Femur (tissue), 1 donor: ENCODE measurements at regions not wholly inside any gene's neighbourhood (a gene's known extent, or its start where the extent isn't known, plus 50 kb on each side); places are given as distances from the start of the nearest gene placed in this dataset.
"Not testable (repeated sequence)": the region's sequence is repeated elsewhere in the genome, so short reads cannot be mapped to it uniquely, and the experiment has no call there.

Experiments used
- DNase-seq: peaks from one replicate; pipeline ENCODE4 v3.0.0-alpha.2; 2017

DNA sequence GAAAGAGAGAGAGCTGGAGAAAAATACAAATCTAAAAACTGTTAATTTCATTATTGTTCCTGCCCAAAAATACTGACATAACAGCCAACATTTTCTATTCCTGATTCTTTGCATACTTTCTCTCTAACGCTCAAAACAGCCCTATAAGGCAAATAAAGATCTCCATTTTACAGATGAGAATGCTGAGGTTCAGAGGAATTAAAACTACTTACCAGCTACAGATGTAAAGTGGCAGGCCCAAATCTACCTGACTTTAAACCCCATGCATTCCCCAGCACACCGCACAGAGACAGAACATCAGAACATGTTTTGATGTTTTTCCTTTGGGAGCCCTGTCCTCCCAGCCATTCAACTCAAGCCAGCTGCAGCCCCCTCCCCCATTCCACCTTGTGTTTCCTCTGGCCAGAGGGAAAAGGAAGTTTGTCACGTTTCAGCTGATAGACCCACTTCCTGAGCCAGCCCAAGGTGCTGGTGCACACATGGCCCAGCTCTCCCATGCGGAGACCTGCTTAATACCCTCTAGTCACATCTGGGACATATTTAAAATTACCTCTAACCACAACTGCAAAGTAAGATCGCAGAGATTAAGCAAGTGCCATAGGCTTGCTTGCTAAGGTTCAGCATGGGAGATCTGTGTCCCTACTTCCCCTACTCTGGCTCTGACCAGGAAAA lies 133.1 kb upstream of the NFIA start:
- DNase-seq: peak; percentile 39

DNA sequence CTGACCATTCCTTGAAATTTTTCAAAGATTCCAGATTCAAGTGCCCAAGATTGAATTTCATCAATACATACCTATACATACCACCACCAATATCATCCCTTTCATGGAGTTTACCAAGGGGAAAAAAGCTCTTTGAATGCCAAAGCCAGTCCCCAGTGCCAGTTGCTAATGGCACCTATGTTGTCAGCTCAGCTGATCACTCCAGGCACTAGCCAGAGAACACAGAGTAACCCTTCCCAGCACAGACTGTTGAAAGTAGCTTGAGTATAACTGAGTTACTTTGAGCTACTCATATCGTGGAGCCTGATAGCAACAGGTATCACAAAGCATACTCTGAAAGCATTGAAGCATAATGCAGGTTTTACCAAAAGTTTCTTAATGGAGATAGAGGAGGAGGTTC lies 133.9 kb upstream of the NFIA start:
- DNase-seq: no peak

DNA sequence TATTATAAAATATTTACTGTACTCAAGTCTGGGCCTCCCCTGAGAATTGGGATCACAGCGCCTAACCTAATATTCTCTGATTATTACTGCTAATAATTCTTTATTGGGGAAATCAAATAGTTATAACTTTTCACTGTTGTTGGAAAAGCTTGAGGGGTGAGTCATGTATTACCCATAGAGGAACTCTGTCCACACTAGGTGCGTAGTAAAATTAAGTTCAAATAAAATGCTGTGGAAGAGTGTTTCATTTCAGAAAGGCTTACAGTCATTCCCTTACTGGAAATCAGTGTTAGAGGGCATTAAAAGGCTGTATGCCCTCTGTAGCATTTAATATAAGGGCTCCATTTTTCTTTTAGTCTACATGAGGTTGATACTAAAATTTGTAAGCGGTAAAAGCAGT lies 135.0 kb upstream of the NFIA start:
- no peak for DNase-seq

DNA sequence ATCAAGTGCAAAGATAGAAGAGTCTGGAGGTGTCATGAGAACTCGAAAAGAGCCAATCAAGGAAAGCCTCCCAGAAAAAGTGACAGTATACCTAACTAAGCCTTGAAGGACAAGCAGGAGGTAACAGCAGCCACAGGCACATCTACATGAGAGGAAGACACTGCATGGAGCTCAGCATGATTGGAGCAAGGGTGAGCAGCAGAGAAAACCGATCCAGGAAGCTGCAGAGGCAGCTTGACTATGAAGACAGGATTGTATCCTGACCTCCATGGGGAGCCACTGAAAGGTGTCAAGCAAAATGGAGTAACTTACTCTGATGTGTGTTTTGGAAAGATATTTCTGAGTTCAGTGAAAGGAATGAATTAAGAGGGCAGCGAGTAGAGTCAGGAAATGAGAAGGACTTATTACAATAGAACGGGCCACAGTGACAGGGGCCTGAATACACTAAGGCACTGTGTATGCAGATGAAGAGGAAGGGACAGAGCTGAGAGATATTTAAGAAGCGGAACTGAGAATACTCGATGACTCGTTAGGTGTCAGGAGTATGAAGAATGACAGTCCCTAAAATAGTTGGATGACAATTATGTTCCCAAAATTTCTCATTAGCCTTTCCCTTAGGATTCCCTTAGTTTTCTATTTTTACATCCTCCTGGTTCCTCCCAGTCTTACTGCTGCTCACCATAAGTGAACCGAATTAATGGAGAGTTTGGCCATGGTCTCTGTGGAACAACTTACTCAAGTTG lies 139.3 kb upstream of the NFIA start:
- no peak for DNase-seq

DNA sequence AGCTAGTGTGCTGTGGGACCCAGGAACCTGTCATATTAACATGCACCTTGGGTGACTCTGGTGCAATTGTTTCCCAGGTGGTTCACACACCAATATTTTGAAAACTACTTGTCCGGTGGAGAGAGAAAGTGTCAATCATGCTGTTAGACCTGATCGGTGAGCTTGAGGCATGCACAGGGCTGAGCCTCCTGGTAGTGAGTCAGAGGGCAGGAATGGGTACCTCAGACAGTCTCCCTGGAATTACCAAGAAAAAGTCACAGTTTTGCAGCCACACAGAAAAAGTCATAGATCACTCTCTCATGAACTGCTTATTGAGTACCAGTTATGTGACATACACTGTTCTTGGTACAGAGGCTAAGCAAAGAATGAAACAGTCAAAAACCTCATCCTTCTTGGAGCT lies 140.1 kb upstream of the NFIA start:
- DNase-seq: no peak

DNA sequence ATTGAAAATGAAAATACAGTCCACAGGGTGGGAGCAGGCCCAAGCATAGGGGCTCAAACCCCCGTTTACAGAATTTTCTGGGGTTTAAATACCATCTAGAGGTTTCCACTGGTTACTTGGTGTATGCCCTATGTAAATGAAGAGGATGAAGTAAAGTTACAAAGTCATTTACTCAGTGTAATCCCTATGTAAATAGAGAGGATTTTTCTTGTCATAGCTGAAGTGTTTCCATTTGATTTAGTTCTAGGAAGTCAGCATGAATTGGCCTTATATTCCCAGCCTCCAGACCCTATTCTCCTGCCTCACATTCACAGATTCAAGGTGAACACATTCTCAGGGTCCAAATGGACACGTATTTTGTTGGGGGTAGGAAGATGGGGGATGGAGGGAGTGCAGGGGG lies 141.7 kb upstream of the NFIA start:
- not testable (repeated sequence) for DNase-seq

DNA sequence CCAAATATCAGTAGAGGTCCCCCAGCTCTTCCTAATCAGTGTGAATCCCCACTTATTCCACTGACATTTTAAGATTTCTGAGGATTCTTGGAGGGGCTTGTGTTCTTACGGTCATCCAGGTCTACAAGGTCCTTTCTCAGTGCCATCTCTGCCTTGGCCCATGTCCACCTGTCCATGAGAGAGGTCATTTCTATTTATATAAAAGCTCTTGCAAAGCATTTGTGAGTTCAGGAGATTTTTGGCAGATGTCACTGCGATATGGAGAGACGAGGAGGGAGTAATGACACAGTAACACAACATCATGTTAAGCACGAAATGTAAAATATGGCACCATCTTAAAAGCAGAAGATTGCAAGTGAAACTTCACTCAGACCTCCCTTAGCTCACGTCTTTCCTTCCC lies 144.6 kb upstream of the NFIA start:
- DNase-seq: no peak

DNA sequence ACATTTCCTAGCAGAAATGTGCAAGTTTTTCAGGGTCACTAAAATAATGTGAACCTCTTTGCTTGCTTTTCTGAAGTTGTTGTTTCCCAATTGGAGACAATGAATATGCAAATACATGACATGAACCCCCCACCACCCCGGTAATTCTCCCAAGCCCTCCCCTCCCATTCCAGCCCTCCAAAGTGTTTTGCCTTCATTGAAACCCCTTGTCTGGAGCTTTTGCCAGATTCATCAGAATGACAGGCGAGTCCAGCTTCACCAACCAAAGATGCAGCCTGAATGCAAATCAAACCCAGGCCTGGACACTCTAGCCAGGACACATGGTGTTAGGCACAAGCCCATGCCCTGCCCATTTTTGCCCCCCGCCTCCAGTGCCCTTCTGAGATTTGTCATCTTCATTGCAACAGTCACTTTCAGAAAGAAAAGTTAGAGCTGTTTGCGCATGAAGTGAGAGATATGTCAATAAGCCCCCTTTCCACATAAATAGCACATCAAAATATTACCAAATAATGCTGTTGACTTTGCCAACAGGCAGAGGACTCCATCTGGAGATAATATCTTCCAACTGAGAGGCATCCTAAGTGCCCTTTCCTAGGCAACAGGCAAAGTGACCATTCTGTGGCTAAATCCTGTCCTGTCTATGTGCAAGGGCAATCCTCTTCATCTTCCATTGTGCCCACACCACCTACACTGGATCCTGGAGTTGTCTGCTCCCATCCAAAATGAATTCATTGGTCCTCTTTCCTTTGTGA lies 145.6 kb upstream of the NFIA start:
- DNase-seq: no peak

DNA sequence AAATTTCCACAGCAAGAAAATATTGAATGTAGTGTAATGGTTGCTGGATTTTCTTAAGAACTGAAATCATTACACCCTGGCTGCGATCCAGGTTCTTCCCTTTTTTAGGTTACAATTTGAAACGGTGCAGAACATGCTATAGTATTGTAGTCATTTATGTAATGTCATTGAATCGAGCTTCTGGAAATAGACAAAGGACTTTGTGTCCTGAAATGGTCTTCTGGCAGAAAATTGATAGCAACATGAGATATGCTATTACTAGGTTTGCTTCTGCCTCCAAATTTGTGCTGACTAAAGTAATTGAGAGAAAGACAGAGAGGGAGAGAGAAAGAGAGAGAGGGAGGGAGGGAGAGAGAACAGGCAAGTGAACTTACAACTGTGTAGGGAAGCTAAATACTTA lies 146.2 kb upstream of the NFIA start:
- DNase-seq: no peak

DNA sequence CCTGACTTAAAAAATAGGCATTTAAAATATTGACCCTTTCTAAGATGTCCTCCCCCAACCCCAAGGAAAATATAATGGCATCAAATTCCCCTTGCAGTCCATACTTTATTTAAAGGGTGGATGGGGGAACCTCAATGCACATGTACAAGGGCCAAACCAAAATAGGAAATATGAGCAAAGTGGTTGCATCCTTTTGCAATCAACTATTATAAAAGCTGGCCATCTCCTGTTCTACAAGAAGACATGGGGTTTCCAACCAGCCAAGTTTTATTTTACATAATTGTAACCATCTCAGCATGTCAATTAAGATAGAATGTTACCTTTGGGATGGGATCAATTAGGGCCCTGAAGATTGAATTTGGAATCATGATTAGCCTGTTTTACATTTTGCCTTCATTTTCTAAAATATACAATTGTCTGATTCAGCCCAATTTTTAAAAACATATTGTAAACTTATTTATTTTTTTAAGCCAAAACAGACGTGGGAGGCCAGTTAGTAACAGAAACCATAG lies 146.7 kb upstream of the NFIA start:
- DNase-seq: no peak

DNA sequence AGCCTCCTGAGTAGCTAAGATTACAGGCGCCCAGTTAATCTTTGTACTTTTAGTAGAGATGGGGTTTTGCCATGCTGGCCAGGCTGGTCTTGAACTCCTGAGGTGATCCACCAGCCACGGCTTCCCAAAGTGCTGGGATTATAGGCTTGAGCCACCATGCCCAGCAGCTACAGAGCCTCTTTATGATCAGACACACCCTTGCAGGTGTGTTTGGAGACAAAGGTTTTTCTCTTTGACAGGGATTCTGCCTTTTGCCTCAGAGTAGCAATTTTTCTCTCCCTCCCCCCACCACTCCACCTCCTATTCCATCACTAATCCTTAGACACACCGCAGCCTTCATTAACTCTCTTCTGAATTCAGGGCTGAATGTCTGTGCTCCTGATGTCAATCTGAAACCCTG lies 152.2 kb upstream of the NFIA start:
- no peak for DNase-seq

DNA sequence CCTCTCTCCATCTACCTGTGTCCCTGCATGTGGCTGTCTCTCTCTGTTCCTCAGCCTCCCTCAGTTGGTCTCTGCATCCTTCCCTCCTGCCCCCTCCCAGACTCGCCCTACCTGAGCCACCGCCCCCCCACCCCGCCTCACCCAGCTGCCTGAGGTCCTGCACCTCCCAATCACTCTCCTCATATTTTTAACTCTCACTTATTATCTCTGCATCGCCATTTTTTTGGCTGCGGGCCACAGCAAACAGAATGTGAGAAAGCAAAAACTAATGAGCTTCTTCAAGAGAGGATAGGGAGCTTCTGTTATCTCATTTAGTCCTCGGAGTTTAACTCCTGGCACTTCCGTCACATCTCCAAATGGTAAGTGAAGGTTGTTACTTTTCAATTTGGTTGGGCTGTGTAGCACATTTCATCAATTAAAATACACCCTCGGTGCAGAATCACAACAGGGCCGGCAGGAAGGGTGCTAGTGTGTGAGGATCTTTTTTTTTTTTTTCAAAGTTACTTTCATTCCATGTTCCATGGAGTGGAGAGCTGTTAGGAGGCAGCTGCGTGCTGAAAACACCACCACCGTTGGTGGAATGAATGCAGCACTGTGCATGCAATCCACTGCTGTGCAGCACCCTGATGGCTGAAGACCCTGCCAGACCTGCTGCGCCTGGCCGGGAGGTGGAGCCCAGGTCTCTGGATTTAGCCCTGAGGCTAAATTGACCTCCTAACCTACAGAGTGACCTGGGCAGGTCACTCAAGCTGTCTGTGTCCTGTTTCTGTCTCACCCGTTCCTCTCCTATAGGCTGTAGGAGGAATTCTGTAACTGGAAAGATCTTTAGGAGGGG lies 157.2 kb upstream of the NFIA start:
- DNase-seq: no peak

DNA sequence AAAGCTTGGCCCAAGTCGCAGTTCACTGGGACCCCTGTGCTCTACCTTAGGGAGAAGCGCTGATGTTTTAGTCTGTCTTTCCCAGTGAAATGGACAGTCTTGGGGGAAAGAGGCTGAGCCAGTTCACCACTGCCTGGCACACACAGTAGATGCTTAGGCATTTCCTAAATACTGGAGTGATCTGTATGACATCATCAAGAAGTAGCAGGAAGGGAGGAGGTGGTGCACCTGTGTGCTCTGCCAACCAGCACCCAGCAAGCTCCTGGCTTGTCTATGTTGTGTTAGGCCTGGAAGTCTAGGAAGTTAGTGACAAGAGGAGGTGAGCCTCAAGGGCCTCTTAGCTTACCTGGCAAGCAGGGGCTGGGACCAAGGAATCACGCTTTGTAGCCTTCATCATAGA lies 158.2 kb upstream of the NFIA start:
- no peak for DNase-seq

DNA sequence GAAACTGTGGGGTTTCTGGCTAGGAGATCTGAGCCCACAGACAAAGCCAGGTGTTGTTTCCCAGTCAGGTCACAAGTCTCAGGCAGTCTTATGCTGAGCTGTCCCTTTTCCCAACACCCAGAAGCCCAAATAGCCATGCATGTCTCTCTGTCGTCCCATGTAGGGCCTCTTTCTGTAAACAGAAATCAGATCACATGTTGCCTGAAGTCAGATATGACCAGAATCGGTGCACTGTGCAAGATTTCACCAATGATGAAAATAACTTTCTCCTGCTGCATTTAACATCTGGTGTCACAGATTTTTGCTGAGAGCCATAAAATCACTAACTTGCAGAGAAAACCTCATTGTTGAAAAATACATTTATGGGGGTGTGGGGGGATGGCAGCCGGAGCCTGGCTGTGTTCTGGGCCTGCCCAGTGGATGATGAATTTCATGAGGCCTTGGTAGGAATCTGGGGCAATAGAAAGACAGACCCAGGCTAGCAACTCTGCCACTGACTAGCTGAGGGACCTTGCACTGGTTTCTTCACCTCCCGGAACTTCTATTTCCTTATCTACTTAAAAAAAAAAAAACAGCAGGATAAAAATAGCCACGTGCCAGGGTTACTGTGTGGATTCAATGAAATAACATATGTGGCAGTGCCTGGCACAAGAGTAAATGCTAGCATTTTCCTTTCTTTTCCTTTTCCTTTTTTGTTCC lies 158.8 kb upstream of the NFIA start:
- DNase-seq: no peak

DNA sequence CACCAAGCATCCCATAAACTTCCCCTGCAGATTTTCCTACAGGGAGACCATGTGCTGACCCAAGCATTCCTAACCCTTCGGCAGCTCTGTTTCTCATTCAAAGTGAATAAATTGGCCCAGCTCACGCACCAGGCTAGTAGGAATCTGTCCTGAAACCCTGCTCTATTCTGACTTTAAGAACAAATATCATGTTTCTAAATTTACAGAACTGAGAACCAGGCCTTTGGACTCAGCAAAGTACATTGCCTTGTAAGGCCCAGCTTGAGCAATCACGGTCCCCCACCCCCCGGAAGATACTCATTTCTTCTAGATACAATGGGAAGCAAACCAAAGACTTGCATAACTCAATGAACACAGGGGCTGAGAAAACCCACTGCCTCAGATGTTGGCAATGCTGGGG lies 160.1 kb upstream of the NFIA start:
- no peak for DNase-seq

DNA sequence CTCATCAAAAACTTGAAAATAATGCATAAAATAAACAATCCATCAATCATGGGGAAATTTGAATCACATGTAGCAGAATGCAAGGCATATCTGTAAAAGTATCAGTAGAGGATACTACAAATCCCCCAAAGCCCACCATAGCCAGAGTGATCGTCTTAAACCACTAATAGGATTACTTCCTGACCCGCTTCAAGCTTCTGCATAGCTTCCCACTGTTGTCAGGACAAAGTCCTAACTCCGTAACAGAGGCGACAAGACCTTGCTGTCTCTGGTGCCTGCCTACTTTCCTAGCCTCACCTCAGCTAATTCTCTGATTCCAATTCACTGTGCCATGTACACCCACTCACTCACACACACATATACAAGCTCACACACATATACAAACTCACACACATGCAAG lies 161.2 kb upstream of the NFIA start:
- DNase-seq: no peak

DNA sequence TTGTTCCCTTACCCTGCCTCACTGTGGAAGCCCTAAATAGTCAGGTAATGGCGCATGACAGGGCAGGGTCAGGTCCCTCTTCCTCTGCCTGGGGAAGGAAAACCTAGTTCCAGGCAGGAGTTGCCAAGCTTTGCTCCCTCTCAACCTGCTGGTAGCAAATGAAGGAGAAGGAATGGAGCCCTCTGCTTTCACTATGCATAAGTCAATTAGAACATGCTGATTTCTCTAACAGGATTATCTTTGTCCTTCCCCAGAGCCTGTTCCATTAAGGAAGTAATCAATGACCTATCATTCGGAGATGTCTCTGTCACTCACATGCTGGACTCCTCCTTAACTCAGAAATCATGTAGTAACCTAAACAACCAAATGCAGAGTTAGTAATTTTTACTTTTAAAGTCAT lies 161.8 kb upstream of the NFIA start:
- DNase-seq: no peak

DNA sequence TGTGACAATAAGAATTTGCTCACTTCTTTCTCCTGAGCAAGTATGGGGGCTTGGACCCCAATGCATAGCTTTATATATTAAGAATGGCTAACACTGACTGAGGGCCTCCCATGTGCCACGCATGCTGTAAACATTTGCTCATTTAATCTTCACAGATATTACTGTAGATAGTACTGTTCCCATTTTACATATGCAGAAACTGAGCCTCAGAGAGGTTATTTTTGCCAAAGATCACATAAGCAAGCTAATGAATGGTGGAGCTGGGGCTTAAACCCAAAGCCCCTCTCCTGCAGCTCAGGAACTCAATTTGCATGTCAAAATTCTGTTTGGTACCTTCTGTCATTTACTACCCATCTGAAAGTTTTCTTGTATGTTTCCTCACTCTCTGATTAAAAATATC lies 163.5 kb upstream of the NFIA start:
- no peak for DNase-seq

DNA sequence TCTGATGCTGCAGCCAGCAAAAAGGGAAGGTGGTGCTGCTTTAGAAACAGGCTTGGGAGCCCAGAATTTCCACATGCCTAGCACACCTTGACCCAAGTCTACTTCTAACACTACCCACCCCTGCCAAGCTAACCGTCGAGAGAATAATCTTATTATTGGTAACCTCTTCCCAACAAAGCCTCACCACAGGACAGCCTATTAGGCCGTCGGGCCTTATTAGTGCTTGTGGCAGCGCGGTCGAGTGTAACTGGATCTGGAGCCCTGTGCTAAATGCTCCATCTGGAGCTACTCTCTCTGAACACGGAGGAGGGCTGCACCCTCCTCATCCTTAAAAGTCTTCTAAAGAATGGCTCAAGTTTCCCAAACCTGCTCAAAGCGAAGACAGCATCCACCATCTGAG lies 165.5 kb upstream of the NFIA start:
- DNase-seq: no peak

DNA sequence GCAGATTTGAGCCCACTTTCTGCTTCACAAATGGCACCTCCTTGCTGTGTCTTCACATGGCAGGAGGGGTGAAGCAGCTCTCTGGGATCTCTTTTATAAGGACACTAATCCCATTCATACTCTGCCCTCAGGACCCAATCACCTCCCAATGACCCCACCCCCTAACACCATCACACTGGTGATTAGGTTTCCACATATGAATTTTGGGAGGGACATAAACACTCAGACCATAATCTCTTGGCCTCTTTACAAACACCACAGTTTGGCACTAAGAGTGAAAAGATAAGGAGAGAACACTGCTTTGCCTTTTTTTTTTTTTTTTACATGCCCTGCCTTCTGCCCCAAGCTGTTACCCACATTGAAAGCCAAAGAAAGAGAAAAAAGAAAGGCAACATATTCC lies 166.2 kb upstream of the NFIA start:
- no peak for DNase-seq

DNA sequence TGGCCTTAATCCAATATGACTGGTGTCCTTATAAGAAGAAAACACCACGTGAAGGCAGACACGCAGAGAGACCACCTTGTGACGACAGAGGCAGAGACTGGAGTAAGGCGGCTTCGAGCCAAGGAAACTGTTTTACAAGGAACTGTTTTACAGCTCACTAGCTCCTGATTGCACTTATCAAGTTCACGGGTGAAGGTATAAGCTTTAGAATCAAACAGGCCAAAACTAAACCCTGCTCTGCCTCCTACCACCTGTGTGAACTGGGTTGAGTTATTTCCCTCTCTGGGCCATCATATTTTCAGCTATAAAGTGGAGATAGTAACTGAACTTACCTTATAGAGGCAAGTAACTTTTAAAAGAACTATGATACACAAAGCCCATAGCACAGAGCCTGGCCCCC lies 166.9 kb upstream of the NFIA start:
- no peak for DNase-seq

DNA sequence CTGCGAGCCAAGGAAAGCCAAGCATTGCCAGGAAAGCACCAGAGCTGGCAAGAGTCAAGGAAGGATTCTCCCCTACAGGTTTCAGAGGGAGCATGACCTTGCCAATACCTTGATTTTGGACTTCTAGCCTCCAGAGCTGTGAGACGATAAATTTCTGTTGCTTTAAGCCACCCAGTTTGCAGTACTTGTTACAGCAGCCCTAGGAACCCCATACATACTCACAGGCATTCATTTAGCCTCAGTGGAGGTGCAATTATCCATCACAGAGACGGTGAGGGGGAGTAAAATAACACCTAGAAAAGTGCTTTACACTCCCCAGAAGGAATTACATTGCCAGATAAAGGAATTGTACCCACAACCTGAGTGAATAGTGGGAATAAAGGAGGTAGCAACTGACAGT lies 167.4 kb upstream of the NFIA start:
- no peak for DNase-seq
